ENCODE measurements at regions not wholly inside any gene's neighbourhood (a gene's known extent, or its start where the extent isn't known, plus 50 kb on each side); places are given as distances from the start of the nearest gene placed in this dataset.

DNA sequence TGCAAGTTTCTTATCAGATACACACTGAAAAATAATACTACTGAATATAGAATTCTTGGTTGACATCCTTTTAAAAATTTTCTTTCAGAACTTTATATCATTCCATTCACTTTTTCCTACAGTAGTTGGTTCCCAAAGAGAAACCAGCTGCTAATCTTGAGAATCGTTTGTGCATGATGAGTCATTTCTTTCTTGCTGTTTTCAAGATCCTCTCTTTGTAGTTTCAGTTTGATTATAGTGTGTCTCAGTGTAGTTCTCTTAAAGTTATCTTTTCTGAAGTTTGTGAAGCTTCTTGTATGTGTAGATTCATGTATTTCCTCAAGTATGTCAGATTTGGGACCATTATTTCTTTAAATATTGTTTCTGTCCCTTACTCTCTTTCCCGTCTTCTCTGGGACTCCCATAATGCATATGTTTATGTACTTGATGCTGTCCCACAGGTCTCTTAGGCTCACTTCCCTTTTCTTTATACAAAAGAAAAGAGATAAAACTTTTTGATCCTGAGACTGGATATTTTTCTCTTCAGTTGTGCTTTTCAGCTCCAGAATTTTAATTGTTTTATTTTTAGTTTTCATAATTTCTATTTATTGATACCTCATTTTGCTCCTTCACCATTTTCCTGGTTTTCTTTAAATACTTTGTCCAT lies 801.0 kb downstream of the TDRD15 start:
- no peak for DNase-seq (ENCODE audit: low spot score)
- TF ChIP-seq, protein P1, sequence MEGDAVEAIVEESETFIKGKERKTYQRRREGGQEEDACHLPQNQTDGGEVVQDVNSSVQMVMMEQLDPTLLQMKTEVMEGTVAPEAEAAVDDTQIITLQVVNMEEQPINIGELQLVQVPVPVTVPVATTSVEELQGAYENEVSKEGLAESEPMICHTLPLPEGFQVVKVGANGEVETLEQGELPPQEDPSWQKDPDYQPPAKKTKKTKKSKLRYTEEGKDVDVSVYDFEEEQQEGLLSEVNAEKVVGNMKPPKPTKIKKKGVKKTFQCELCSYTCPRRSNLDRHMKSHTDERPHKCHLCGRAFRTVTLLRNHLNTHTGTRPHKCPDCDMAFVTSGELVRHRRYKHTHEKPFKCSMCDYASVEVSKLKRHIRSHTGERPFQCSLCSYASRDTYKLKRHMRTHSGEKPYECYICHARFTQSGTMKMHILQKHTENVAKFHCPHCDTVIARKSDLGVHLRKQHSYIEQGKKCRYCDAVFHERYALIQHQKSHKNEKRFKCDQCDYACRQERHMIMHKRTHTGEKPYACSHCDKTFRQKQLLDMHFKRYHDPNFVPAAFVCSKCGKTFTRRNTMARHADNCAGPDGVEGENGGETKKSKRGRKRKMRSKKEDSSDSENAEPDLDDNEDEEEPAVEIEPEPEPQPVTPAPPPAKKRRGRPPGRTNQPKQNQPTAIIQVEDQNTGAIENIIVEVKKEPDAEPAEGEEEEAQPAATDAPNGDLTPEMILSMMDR (IDR thresholded peaks at IDR 0.05), result no peak
- no peak for ATAC-seq (ENCODE audit: low FRiP score)

DNA sequence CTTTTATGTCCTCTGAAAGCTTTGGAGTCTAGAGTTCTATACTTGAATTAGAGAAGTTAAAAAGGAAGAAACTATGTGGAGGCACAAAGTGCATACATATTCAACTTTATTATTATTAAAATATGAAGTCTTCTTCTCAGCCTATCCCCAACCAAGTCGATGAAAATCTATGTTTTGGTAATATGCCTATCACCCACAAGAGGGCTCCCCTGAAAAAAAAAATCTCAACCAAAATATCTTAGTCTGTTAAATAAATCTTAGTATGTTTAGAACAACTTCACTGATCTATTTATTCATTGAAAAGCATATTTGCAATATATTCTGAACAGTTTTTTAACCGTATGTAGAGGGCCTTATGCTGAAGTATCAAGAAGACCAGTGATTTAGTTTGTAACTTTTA lies 804.5 kb downstream of the TDRD15 start:
- TF ChIP-seq, protein P1 (IDR thresholded peaks at IDR 0.05), result no peak
- no peak for ATAC-seq (ENCODE audit: low FRiP score)

DNA sequence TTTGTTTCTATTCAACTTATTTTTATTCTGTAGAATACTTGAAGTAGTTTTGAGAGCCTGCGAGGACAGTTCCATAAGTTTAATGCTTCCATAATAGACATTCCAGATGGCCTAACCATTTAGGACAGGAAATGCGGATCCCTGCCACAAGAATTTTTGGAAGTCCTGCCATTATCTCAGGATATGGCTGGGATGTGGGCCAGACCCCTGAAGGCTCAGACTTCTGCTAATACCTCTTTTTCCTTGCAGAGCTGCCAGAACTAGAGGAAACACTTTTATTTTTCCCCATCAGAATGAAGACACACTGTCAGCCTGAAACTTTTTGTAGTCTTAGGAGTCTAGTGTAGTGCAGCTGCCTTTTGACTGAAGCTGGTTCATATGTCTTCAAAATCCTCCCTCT lies 806.5 kb downstream of the TDRD15 start:
- TF ChIP-seq, protein P1 (IDR thresholded peaks at IDR 0.05), result no peak
- no peak for DNase-seq (ENCODE audit: low spot score)
- ATAC-seq (ENCODE audit: low FRiP score), result no peak

More for the DNA sequence above, 804.5 kb downstream of the TDRD15 start:
- DNase-seq (ENCODE audit: low spot score), result no peak

DNA sequence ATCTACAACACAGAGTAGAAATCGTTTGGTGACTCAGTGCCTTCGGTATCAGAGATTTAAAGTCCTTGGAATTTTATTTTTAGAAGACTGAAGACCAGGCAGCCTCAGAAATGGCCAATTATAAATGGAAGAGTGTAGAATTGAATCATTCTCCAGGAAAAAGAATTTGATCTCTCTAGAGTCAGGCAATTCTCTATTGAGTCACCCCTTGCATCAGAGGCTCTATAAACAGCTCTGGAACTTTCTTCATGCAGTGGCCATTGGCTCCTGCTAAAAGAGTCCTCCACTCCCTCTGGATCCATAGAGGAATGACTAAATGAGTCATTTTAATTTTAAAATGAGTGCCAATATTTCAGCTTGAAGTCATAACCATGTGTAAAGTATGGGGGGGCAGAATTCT lies 816.2 kb downstream of the TDRD15 start:
- no peak for ATAC-seq (ENCODE audit: low FRiP score)
- TF ChIP-seq, protein P1 (IDR thresholded peaks at IDR 0.05), result no peak

DNA sequence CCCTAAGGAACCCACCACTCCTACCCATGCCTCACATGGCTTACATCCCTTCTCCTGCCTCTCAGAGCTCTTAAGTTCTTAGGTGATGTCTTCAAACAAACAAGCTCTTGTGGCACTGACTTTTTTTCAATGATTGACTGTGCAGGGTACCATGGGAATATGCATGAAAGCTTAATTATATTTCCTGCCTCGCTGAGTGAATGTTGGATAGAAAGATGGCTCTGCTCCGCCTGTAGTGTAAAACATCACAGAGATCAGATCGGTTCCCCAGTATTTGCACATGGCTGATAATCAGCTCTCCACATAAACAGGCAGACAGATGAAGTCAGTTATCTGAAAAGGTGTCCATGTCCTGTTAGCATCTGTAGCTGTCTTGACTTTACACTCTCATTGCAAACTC lies 820.8 kb downstream of the TDRD15 start:
- ATAC-seq (ENCODE audit: low FRiP score) (no peak), DNase-seq (ENCODE audit: low spot score) (no peak)
- TF ChIP-seq, protein P1 (IDR thresholded peaks at IDR 0.05), result no peak

More for the DNA sequence above, 816.2 kb downstream of the TDRD15 start:
- DNase-seq (ENCODE audit: low spot score), result no peak

DNA sequence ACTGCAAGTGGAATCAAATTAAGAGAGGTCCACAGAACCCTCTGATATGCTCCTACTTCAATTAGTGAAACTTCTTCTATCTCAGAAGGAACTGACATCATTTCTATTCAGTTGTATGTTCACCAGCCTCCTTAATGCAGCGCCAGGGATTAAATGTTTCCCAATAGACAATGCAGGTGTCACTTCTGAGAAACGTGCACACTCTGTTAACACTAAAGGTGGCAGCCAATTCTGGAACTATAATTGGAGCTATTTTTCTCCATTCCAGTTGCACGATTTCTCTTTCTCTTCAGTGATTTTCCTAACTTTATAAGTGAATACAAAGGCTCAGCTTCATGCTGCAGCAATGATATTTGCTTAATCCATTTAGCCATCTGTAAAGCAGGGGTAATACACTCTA lies 821.9 kb downstream of the TDRD15 start:
- no peak for DNase-seq (ENCODE audit: low spot score)
- TF ChIP-seq, protein P1 (IDR thresholded peaks at IDR 0.05), result no peak
- ATAC-seq (ENCODE audit: low FRiP score), result no peak

DNA sequence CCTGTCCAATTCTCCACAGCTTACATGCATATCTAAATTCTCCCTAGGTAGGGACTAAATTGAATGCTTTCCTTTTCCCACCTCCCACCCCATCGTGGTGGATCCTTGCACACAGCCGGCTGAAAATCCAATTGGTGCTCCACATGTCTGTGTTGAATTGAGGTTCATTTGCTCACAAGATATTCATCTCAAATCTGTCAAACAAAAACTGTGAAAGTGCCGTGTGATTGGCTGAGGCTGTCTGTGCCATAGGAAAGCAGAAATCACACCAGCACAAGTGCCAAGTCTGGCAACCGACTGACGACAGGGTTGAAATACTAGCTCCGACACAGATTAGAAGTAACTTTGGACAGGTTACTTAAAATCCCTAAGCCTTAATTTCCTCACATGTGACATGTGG lies 823.3 kb downstream of the TDRD15 start:
- TF ChIP-seq, protein P1 (IDR thresholded peaks at IDR 0.05), result no peak
- no peak for DNase-seq (ENCODE audit: low spot score)
- ATAC-seq (ENCODE audit: low FRiP score), result no peak

Data from omental fat pad (tissue), 3 donors.